Hematopoietic multipotent progenitor cell treated with erythropoietin and hydrocortisone succinate and interleukin-3 and kit ligand, for 6 days (in vitro differentiated cells): ENCODE measurements at regions not wholly inside any gene's neighbourhood (a gene's known extent, or its start where the extent isn't known, plus 50 kb on each side); places are given as distances from the start of the nearest gene placed in this dataset.
"Not testable (repeated sequence)": the region's sequence is repeated elsewhere in the genome, so short reads cannot be mapped to it uniquely, and the experiment has no call there.

Source experiments
- DNase-seq: peaks from one replicate; pipeline ENCODE4 v3.0.0-alpha.2; 2015

GRCh38 chr14:43532825-43533416 is 974.2 kb downstream of the FSCB start:
- DNase-seq: no peak

DNA sequence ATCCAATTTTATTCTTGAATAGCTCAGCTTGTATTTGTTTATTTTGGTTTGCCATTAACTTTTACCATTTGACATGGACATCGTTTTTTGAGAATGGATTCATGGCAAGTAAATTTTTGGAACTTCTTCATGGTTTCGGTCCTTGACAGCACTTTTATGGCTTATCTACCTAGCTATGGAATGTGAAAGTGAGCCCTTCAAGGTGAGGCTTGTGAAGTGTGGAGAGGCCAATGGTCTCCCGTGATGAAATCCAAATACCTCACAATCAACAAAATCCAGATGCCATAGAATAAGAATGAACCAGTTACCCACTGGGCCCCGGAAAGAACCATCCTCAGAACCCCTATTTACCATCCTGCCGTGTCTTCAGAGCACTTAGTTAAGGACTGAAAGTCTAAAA is 978.8 kb downstream of the FSCB start:
- DNase-seq: no peak

GRCh38 chr14:43525658-43526057 is 981.4 kb downstream of the FSCB start:
- no peak for DNase-seq

DNA sequence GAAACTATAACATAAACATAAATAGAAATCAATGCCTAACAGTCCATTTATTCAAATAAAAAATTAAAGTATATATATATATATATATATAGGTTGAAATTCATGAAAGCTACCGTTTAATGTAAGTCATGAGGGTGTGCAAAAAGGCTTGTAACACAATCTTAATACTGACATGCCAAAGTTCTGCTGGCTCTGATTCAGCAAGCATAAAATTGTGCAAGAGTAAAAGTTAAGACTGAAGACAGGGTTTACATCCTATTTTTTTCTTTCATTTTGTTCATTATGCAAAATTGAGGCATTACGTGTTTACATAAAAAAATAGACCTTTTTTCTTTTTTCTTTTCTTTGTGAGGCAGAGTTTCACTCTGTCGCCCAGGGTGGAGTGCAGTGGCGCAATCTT is 984.2 kb downstream of the FSCB start:
- DNase-seq: no peak

- no peak for DNase-seq
Observed at GRCh38 chr14:43522191-43522590, 984.9 kb downstream of the FSCB start.

GRCh38 chr14:43503508-43503907 is 1003.6 kb downstream of the FSCB start:
- peak; percentile 21 for DNase-seq

DNA sequence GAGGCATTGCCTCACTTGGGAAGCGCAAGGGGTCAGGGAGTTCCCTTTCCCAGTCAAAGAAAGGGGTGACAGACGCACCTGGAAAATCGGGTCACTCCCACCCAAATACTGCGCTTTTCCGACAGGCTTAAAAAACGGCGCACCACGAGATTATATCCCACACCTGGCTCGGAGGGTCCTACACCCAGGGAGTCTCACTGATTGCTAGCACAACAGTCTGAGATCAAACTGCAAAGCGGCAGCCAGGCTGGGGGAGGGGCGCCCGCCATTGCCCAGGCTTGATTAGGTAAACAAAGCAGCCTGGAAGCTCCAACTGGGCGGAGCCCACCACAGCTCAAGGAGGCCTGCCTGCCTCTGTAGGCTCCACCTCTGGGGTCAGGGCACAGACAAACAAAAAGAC is 1014.7 kb downstream of the FSCB start:
- DNase-seq: not testable (repeated sequence)

DNA sequence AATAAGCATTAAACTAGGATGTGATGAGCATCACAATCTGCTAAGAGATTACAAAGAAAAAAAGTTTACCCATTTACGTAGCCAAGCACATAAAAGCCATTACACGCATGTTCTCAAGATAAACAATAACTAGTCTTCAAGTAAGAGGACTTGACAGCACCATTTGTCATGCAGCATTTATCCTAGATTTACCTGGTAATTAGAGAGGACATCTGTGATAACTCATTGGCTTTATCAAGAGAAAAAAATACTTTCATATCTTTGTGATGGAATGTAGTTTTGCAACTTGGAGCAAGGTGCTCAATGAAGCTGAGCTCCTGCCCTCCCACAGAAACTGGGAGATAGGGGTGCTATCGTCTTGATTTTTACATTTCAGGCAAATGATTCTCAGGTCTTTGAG is 1023.7 kb downstream of the FSCB start:
- no peak for DNase-seq

- no peak for DNase-seq
Observed at GRCh38 chr14:43481864-43482263, 1025.2 kb downstream of the FSCB start.

DNA sequence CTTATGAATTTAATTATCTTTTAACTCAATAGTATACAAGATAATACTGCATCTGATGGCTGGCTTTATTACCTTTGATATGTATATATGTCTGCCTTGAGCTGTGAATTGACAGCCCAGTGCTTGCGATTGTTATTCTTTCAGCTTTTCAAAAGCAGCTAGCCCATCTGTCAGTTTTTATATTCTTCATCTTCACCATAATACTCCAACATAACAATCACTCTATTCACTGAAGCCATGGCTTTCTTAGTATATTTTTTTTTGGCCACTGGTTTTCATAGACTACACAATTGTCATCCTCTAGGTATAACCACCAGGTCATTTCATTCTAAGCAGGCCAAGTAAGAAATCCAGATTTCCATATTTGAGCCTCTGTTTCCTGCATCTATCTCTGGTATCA is 1026.1 kb downstream of the FSCB start:
- no peak for DNase-seq

DNA sequence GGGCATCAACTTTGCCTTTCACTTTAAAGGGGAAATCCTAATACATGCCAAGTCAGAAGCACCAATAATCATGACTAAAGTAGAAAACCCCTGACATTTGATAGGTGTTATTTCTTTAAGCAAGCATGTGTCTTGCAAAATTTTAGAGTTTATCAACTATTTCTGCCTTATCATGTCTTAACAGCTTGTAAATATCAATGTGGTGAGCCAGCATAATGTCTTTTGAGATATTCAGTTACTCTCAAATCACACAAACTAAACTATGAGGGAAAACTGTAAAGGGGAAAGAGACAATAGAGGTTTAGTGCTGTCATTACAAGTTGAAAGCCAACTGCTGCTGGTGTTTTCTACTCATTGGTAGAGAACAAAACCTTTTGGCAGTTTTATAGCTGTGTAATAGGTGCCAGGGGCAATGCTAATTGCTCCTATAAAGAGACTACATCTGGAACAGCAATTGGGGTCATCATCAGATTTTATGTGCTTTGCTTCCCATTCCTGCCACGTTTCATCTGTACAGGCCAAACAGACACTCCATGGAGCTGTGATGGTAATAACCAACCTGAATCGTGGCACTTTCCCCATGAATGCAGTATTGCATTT is 1027.4 kb downstream of the FSCB start:
- DNase-seq: peak; percentile 3

GRCh38 chr14:43476822-43477221 is 1030.3 kb downstream of the FSCB start:
- DNase-seq: no peak

GRCh38 chr14:43475757-43476156 is 1031.3 kb downstream of the FSCB start:
- no peak for DNase-seq

- DNase-seq: no peak
Observed at GRCh38 chr14:43471595-43471994, 1035.5 kb downstream of the FSCB start.

DNA sequence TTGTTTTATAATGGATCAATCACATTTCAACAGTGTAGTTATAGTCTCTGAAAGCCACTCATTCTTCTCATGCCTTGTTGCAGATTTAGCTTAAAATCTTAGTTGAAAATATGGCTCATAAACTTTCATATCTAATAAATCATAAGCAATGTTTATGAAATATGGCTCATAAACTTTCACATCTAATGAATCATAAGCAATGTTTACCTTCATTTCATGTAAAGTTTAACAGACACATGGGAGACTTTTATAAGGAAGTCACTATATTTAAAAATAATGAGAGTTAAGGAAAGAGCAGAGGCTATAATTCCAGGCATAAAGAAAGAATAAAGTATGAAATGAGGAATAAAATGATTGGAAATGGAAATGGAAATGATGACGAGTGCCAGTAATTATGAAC is 1042.1 kb downstream of the FSCB start:
- no peak for DNase-seq

GRCh38 chr14:43449291-43449690 is 1057.8 kb downstream of the FSCB start:
- DNase-seq: no peak

DNA sequence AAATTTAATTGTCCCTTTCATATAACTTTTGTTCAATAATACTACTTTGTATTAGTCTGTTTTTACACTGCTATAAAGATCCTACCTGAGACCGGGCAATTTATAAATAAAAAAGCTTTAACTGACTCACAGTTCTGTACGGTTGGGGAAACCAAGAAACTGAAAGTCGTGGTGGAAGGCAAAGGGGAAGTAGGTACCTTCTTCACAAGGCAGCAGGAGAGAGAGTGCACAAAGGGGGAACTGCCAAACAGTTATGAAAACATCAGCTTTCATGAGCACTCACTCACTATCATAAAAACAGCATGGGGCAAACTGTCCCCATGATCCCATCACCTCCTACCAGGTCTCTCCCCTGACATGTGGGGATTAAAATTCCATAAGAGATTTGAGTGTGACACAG is 1069.0 kb downstream of the FSCB start:
- peak; percentile 2 for DNase-seq

GRCh38 chr14:43418324-43418723 is 1088.8 kb downstream of the FSCB start:
- peak; percentile 37 for DNase-seq

DNA sequence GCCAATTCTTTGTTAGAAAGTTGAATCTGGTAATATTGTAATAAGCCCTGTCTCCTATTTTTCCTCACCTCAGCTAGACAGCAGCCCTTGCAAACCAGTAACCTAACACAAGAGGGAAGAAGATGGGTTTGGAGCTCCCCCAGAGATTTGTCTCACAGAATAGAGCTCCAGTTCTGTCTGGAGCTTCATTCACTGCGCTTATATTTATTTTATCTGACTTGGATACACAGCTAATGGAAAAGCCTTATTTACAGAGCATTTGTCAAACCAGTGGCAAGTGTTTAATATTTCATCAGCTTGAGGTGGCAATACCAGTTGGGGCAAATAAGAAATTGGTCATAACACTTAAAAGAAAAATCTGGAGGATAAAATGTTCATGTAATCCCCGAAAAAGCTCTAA is 1094.0 kb downstream of the FSCB start:
- no peak for DNase-seq

GRCh38 chr14:43411841-43412240 is 1095.2 kb downstream of the FSCB start:
- DNase-seq: no peak

GRCh38 chr14:43410631-43411030 is 1096.5 kb downstream of the FSCB start:
- DNase-seq: no peak

DNA sequence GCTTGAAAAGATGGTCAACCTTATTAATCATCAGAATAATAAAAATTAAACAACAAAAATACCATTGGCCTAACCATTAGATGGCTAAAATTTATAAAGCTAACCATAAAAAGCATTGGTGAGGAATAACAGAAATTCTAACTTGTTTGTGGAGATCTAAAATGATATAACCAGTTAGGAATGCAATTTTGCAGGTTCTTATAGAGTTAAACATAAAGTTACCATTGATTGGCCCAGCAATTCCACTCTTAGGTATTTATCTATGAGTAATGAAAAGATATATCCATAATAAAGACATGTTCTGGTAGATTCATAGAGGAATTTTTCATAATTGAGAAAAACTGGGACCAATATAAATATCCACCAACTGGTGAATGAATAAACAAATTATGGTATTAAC is 1098.6 kb downstream of the FSCB start:
- DNase-seq: no peak

DNA sequence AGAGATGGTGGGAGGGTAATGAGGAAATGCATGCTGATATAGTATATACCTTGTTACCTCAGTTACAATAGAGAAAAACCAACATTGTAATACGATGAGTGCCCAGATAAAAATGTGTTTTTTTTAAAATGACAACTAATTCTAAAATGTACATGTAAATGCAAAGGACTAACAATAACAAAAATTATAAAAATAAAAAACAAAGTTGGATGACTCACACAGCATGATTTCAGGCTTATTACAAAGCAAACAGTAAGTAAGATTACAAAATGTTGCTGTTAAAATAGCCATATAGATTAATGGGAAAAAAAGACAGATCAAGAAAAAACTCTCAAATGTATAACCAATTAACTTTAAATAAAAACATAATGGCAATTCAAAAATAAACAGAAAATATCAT is 1099.4 kb downstream of the FSCB start:
- no peak for DNase-seq

DNA sequence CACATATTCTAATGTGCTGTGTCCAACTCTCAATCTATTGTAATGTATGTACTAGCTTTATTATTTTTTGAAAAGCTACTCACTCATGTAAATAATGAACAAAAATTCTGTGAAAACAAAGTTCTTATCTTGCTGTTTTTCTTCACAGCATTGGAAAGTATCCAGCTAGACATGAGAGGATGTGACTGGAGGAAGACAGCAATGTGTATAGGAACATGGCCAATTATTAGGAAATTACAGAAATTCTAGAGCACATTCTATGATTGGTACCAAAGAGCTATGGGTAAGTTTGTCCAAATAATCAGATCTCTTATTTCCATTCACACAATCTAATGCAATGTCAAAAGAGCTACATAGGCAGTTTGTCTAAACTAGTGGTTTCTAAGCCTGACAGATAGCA is 1100.2 kb downstream of the FSCB start:
- no peak for DNase-seq

DNA sequence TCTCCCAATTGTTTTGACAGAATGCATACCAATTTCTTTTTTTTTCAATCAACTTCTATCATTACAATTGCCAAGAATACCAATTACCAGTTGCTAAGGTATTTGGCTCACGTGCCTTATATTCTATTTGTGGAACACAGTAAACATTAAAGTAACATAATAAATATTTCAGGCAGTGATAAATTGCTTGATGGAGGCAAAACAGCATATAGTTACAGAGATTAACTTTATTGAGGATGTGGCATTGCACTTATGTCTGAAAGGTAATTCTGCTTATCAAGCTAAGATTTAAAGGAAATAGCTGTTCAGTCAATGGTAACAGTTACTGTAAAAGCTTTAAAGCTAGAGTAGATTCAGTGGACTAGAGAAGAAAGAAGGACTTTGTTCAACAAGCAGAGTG is 1107.8 kb downstream of the FSCB start:
- DNase-seq: no peak

DNA sequence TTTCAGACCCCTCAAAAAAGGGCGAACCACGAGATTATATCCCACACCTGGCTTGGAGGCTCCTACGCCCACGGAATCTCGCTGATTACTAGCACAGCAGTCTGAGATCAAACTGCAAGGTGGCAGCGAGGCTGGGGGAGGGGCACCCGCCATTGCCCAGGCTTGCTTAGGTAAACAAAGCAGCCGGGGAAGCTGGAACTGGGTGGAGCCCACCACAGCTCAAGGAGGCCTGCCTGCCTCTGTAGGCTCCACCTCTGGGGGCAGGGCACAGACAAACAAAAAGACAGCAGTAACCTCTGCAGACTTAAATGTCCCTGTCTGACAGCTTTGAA is 1136.6 kb downstream of the FSCB start:
- not testable (repeated sequence) for DNase-seq
